ENCODE measurements at regions not wholly inside any gene's neighbourhood (a gene's known extent, or its start where the extent isn't known, plus 50 kb on each side); places are given as distances from the start of the nearest gene placed in this dataset.

DNA sequence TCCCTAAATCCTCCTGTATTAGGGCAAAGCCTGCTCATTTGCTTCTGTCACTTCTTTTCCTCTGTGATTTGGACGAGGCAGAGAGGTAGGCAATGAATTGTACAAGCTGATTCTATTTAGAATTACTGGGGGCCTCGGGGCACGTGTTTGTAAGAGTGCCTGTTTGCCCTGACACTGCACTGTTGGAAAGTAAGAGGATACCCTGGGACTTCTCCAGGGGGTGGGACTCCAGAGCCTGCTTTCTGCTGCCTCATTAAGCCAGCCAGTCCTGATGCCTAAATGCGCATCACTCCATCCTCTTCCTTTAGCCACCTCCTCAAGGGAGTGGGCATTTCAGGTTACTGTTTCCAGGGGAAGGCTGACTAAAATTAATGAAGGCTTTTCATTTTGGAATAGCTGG, 134.3 kb downstream of the TDRD15 start:
- Histone ChIP-seq H3K4me3 (no peak overlapping the region), H3K27ac (no peak overlapping the region), H3K4me1 (replicated peaks in 1 of 2) (peaks cover 0 to 5% of the 10 kb centered on the region in 2 donors)
- ATAC-seq (replicated peaks in 6 of 8) = peak in 1 of 8 experiments; percentile 16
- WGBS, 10 experiments = 7 to 67% (median 52%) methylated on average over 1 to 4 of the region's 4 CpGs; no CpG with 5 or more reads in 3 of the 10 experiments
- in situ Hi-C loops (cut with MboI; ENCODE audit: low pct_unique_long_range_greater_than_20kb in 2 of 9, low sequenced_read_pairs in 9 of 9, unreplicated experiment in 9 of 9) = no loop called here

DNA sequence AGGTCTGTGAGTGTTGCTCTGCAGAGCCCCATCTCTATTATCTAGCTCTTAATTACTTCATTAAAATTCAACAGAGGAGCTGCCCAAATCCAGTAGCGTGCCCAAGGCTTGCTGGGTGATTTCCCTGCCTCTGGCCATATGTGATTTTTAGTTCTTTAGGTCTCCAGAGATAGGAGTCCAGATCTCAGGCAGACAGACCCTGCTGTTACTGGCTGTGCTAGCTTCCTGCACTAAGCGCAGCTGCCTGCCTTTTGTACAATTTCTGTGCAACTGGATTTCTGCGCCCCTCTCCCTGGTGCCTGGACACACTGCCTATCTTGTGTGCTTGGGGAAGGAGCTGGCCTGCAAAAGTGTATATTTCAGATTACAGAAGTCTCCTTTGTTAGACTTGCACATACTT, 136.5 kb downstream of the TDRD15 start:
- WGBS, 10 experiments = 33 to 100% (median 86%) methylated on average over 1 to 2 of the region's 3 CpGs; no CpG with 5 or more reads in 4 of the 10 experiments
- Histone ChIP-seq H3K4me3 (no peak overlapping the region), H3K27ac (no peak overlapping the region), H3K4me1 (replicated peaks in 1 of 2) (peaks cover 0 to 5% of the 10 kb centered on the region in 2 donors)
- in situ Hi-C loops (cut with MboI; ENCODE audit: low pct_unique_long_range_greater_than_20kb in 2 of 9, low sequenced_read_pairs in 9 of 9, unreplicated experiment in 9 of 9) = no loop called here
- ATAC-seq (replicated peaks in 6 of 8) = peak in 4 of 8 experiments; percentile 44 to 58 (median 52)

DNA sequence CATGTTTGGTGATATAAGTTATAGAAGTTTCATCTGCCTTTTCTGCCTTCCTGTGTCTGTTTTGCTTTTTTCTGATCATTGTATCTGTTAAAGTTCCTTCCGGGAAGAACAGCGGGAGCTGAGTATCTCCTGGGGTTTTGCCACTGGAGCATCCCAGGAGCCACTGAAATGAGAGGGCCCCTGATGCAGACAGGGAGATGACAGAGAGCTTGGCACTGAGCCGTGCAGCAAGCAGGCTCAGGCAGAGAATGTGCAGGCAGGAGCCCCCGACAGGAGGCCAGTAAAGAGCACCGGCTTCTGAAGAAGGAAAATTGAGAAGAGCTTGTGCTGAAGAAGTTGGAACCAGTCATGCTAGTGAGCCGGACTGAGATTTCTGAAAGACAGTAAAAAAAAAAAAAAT, 137.8 kb downstream of the TDRD15 start:
- Histone ChIP-seq H3K4me1 (replicated peaks in 1 of 2) (peaks cover 0 to 5% of the 10 kb centered on the region in 2 donors), H3K4me3 (no peak overlapping the region), H3K27ac (no peak overlapping the region)
- ATAC-seq (replicated peaks in 6 of 8) = no peak
- 0 to 90% (median 59%) methylated on average over 1 to 6 of the region's 6 CpGs; no CpG with 5 or more reads in 2 of the 10 experiments for WGBS, 10 experiments
- in situ Hi-C loops (cut with MboI; ENCODE audit: low pct_unique_long_range_greater_than_20kb in 2 of 9, low sequenced_read_pairs in 9 of 9, unreplicated experiment in 9 of 9) = no loop called here

DNA sequence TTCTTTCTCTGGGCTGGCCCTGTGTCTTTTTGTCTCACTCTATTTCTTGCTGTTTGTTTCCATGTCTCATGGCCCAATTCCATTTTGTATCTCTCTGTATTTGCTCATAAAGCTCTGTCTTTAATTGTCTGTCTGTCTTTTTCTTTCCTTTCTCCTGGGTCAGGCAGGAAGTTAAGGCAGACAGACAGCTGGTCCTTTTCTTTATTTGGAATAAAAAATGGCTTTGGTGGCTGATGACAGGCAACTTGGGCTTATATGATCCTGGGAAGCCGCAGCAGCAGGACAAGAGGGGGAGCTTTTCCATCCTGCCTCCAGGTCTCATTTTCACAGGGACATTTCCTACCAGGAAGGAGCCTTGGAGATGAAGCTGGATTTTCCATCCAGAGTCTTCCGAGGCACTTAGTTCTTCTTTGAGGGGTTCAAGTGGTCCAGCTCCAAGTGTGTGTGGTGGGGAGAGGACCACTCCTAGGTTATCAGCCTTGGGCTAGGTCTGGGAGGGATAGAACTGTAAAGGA, 138.7 kb downstream of the TDRD15 start:
- H3K4me3 ChIP-seq = no peak overlapping the region
- ATAC-seq (replicated peaks in 6 of 8) = no peak
- WGBS, 10 experiments = 0 to 100% (median 43%) methylated on average over 1 to 2 of the region's 2 CpGs; no CpG with 5 or more reads in 2 of the 10 experiments
- in situ Hi-C loops (cut with MboI; ENCODE audit: low pct_unique_long_range_greater_than_20kb in 2 of 9, low sequenced_read_pairs in 9 of 9, unreplicated experiment in 9 of 9) = no loop called here
- H3K27ac ChIP-seq = no peak overlapping the region
- peaks cover 0 to 5% of the 10 kb centered on the region in 2 donors for H3K4me1 ChIP-seq (replicated peaks in 1 of 2)

DNA sequence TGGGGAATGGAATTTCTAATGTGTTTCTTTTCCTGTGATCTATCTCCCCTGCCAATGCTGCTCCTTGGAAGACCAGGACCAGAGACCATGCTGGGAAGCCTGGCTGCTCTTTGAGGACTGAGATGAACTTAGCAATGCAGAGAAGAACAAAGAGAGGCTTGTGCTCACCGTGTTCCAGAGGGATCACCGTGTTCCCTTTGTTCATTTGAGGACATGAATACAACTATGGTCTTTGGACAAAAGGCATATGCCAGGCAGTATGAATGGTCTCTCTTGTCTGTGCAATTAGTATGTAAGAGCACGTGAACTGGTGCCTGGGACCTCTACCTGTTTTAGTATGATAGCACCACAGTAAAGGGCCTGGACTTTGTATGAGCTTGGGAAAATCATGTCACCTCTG, 139.9 kb downstream of the TDRD15 start:
- Histone ChIP-seq H3K27ac (no peak overlapping the region), H3K4me3 (no peak overlapping the region), H3K4me1 (replicated peaks in 1 of 2) (peaks cover 0 to 2% of the 10 kb centered on the region in 2 donors)
- peak in 3 of 8 experiments; percentile 17 to 30 (median 20) for ATAC-seq (replicated peaks in 6 of 8)
- in situ Hi-C loops (cut with MboI; ENCODE audit: low pct_unique_long_range_greater_than_20kb in 2 of 9, low sequenced_read_pairs in 9 of 9, unreplicated experiment in 9 of 9) = no loop called here
- 0 to 86% (median 51%) methylated on average over 1 to 3 of the region's 3 CpGs; no CpG with 5 or more reads in 4 of the 10 experiments for WGBS, 10 experiments

DNA sequence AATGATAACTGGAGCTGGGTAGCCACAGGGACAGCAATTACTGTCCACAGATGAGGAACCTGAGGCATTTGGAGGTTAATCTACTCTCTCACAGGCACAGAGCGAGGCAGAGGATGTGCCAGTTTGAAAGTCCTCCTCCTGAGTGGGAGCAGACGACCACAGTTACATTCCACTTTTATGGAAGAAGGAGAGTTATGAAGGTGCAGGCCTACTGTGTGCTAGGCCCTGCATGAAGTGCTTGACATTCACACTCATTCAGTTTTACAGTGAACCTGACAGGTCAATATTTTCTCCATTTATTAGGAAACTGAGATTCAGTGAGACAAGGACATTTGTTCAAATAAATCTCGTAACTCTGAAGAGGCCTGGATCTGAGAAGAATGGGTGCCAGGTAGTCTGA, 142.0 kb downstream of the TDRD15 start:
- Histone ChIP-seq H3K27ac (no peak overlapping the region), H3K4me3 (no peak overlapping the region), H3K4me1 (replicated peaks in 1 of 2) (peaks cover 4 to 11% of the 10 kb centered on the region in 2 donors)
- 0 to 100% (median 67%) methylated on average over 1 to 3 of the region's 3 CpGs; no CpG with 5 or more reads in 1 of the 10 experiments for WGBS, 10 experiments
- in situ Hi-C loops (cut with MboI; ENCODE audit: low pct_unique_long_range_greater_than_20kb in 2 of 9, low sequenced_read_pairs in 9 of 9, unreplicated experiment in 9 of 9) = no loop called here
- ATAC-seq (replicated peaks in 6 of 8) = no peak

DNA sequence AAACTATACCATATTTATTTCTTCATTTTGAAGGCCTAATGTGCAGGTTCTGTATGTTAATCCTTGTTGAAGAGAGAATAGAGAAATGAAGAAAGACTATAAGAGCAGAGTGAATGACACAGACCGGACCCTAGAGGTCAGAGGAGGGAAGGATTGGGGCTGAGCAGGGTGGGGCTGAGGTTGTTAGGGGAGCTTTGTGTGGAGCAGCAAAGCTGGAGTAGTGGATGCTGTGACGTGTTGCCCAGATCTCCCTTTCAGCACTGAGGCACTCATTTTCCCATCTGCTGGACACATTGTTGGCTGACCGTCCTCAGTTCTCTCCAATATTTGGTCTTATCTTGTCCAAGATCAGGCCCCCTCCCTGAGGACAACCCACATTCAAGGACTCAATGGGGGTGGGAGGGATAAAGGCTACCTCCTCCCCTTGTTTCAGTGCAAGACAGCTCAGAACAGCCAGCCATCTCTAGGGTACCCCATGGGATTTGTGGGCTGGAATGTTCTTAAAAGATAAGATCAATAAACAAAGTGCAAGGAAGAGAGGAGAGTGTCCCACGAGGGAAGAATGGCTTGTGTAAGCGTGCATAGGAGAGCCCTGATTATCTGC, 143.6 kb downstream of the TDRD15 start:
- in situ Hi-C loops (cut with MboI; ENCODE audit: low pct_unique_long_range_greater_than_20kb in 2 of 9, low sequenced_read_pairs in 9 of 9, unreplicated experiment in 9 of 9) = no loop called here
- 0 to 100% (median 33%) methylated on average over 1 to 5 of the region's 5 CpGs; no CpG with 5 or more reads in 3 of the 10 experiments for WGBS, 10 experiments
- H3K27ac ChIP-seq = no peak overlapping the region
- no peak overlapping the region for H3K4me3 ChIP-seq
- no peak for ATAC-seq (replicated peaks in 6 of 8)
- peaks cover 4 to 11% of the 10 kb centered on the region in 2 donors for H3K4me1 ChIP-seq (replicated peaks in 1 of 2)

DNA sequence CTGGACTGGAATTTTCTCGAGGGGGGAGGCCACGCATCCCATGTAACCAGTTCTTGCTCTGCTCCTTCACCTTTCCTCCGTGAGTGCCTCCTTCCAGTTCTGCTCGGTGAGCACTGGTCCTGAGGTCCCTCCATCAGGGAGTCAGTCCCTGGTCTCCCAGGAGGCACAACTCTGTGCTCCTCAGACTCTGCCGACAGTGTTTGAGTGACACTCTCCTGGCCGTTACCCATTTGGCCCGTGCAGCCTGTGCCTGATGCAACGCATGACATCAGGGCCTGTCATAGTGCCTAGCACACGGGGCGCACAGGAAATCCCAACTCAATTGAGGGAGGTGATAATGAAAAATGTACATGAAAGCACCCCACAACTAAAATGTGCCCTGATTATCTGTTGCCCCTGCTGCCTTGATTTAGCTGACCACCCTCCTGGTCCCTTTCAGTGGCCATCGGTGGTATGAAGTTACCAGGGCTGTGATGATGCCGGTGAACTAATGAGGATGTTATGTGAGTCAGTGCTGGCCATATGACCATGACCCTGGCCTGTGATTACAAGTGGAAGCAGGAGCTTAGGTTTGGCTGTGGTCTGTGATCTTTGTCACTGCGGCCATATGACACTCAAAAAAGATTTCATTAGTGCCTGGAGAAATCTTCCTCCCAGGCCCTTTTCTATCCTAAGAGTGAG, 144.6 kb downstream of the TDRD15 start:
- Histone ChIP-seq H3K27ac (no peak overlapping the region), H3K4me3 (no peak overlapping the region), H3K4me1 (replicated peaks in 1 of 2) (peaks cover 4 to 11% of the 10 kb centered on the region in 2 donors)
- ATAC-seq (replicated peaks in 6 of 8) = peak in 3 of 8 experiments; percentile 34 to 86 (median 72)
- in situ Hi-C loops (cut with MboI; ENCODE audit: low pct_unique_long_range_greater_than_20kb in 2 of 9, low sequenced_read_pairs in 9 of 9, unreplicated experiment in 9 of 9) = no loop called here
- WGBS, 10 experiments = 14 to 100% (median 91%) methylated on average over 1 to 6 of the region's 13 CpGs; no CpG with 5 or more reads in 4 of the 10 experiments

DNA sequence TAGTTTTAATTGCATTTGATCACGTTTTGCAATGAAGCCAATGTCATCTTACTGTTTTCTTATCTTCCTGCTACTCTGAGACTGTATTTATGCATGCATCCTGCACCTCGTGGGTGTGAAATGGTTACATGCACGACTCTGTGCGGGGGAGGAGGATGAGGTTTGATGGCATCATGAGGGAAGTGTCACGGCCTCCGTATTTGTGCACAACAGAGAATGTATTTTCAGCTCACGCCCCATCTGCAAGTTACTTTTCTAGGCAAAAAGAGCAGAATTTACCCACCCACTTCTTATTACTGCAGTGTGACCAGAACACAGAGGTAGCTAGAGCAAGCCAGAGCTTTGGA, 145.1 kb downstream of the TDRD15 start:
- peaks cover 4 to 11% of the 10 kb centered on the region in 2 donors for H3K4me1 ChIP-seq (replicated peaks in 1 of 2)
- no peak overlapping the region for H3K4me3 ChIP-seq
- H3K27ac ChIP-seq = no peak overlapping the region
- ATAC-seq (replicated peaks in 6 of 8) = peak in 4 of 8 experiments; percentile 33 to 61 (median 46)
- WGBS, 10 experiments = 0 to 74% (median 52%) methylated on average over 1 to 7 of the region's 7 CpGs; no CpG with 5 or more reads in 3 of the 10 experiments
- in situ Hi-C loops (cut with MboI; ENCODE audit: low pct_unique_long_range_greater_than_20kb in 2 of 9, low sequenced_read_pairs in 9 of 9, unreplicated experiment in 9 of 9) = no loop called here

DNA sequence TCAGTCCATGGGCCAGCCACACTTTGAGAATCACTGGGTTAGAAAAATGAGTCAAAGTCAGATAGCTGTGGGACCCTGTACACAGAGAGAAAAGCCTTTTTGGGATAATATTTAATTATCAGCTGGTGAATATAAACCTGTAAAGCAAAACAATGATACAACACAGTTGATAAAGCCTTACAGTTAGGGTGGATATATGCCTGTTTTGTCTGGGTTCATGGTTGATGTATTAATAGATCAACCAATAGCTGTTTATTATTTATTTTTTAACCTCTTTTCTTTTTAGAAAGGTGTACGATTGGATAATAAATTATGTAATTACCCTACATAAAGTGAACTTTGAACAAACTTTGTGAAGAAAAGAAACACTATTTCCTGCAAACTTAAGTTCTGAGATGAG, 145.6 kb downstream of the TDRD15 start:
- WGBS, 10 experiments = 0 to 100% (median 29%) methylated on average over 1 of the region's 1 CpG; no CpG with 5 or more reads in 2 of the 10 experiments
- no peak for ATAC-seq (replicated peaks in 6 of 8)
- Histone ChIP-seq H3K4me1 (replicated peaks in 1 of 2) (peaks cover 4 to 11% of the 10 kb centered on the region in 2 donors), H3K4me3 (no peak overlapping the region), H3K27ac (no peak overlapping the region)
- in situ Hi-C loops (cut with MboI; ENCODE audit: low pct_unique_long_range_greater_than_20kb in 2 of 9, low sequenced_read_pairs in 9 of 9, unreplicated experiment in 9 of 9) = no loop called here

DNA sequence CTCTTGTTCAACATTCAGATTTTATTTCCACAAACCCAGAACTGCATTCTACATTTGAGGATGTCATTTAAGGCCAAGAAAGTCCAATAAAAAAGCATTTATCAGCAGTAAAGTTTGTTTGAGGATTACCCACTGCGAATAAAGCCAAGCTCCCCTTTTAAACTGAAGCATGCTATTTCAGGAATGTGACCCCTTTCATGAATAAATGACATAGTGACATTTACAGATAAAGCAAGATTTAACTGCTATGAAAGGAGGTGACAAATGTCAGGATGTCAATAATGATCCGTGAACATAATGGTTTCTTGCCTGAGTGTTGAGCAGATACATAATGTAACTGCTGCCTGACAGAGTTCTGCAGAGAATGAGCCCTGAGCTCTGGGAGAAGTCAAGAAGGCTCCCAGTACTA, 146.3 kb downstream of the TDRD15 start:
- H3K27ac ChIP-seq = no peak overlapping the region
- no peak overlapping the region for H3K4me3 ChIP-seq
- in situ Hi-C loops (cut with MboI; ENCODE audit: low pct_unique_long_range_greater_than_20kb in 2 of 9, low sequenced_read_pairs in 9 of 9, unreplicated experiment in 9 of 9) = no loop called here
- ATAC-seq (replicated peaks in 6 of 8) = no peak
- peaks cover 4 to 11% of the 10 kb centered on the region in 2 donors for H3K4me1 ChIP-seq (replicated peaks in 1 of 2)
- 11 to 83% (median 56%) methylated on average over 1 to 2 of the region's 2 CpGs; no CpG with 5 or more reads in 2 of the 10 experiments for WGBS, 10 experiments

DNA sequence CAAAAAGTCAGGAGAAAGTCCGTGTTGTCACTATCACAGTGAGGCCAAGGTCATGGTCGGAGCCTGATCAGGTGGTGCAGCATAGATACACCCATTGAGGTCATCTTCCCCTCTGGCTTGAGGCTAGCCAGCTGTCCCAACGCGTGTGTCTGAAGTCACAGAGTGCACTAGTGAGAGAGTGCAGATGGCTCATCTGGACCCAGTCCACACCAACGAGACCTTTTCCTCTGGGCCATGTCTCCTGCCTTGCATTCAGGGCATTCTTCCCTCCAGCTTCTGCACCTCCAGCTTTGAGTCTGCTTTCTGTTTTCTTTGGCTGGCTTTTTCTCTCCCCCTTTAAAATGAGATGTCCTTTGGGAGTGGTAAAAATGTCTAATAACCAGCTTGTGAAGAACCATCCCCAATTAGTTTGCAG, 146.9 kb downstream of the TDRD15 start:
- H3K4me1 ChIP-seq (replicated peaks in 1 of 2) = peaks cover 4 to 11% of the 10 kb centered on the region in 2 donors
- in situ Hi-C loops (cut with MboI; ENCODE audit: low pct_unique_long_range_greater_than_20kb in 2 of 9, low sequenced_read_pairs in 9 of 9, unreplicated experiment in 9 of 9) = no loop called here
- no peak overlapping the region for H3K27ac ChIP-seq
- no peak for ATAC-seq (replicated peaks in 6 of 8)
- no peak overlapping the region for H3K4me3 ChIP-seq
- 0 to 92% (median 60%) methylated on average over 1 to 5 of the region's 5 CpGs; no CpG with 5 or more reads in 4 of the 10 experiments for WGBS, 10 experiments

DNA sequence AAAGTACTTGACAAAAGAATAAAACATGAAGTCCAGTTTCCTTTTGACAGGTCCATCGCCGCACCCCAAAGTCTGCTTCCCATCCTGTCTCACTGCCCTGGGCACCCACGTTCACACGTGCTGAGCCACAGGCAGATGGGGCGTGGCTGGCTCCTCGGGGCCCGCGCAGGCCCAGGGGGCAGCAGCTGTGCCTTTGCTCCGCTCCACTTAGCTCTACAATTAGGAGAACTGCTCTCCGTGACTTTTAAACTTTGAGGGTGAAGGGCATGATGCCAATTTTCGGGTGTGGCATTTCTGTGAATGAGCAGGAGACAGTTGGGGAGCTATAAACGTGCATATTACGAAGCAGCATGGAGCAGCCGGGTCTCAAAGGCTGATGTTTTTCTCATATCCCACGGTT, 152.4 kb downstream of the TDRD15 start:
- peaks cover 12 to 14% of the 10 kb centered on the region in 2 donors for H3K4me1 ChIP-seq (replicated peaks in 1 of 2)
- 0 to 81% (median 69%) methylated on average over 2 to 6 of the region's 15 CpGs; no CpG with 5 or more reads in 4 of the 10 experiments for WGBS, 10 experiments
- no peak overlapping the region for H3K4me3 ChIP-seq
- H3K27ac ChIP-seq = no peak overlapping the region
- ATAC-seq (replicated peaks in 6 of 8) = no peak
- in situ Hi-C loops (cut with MboI; ENCODE audit: low pct_unique_long_range_greater_than_20kb in 2 of 9, low sequenced_read_pairs in 9 of 9, unreplicated experiment in 9 of 9) = no loop called here

All from motor neuron (in vitro differentiated cells).